ENCODE measurements at regions not wholly inside any gene's neighbourhood (a gene's known extent, or its start where the extent isn't known, plus 50 kb on each side); places are given as distances from the start of the nearest gene placed in this dataset.

GRCh38 chrX:8404471-8404870, 60.2 kb upstream of the VCX3B start:
- TF ChIP-seq CTCF (IDR thresholded peaks at IDR 0.05) (no peak), POLR2A (IDR thresholded peaks at IDR 0.05) (no peak)

All from breast epithelium (tissue), 3 donors.